8988T (cell line): ENCODE measurements at regions not wholly inside any gene's neighbourhood (a gene's known extent, or its start where the extent isn't known, plus 50 kb on each side); places are given as distances from the start of the nearest gene placed in this dataset.

ENCODE experiments used
- DNase-seq: peaks from one replicate; pipeline ENCODE4 v3.0.0; 2011

- DNase-seq, result no peak
Measured at GRCh38 chr2:144593803-144594202, 73.9 kb upstream of the ZEB2 start.

- DNase-seq, result no peak
Measured at GRCh38 chr2:144592500-144593256, 72.8 kb upstream of the ZEB2 start.

GRCh38 chr2:144587306-144587705, 67.4 kb upstream of the ZEB2 start:
- DNase-seq, result no peak

- no peak for DNase-seq
Measured at GRCh38 chr2:144586476-144586875, 66.6 kb upstream of the ZEB2 start.

GRCh38 chr2:144583741-144584453, 64.0 kb upstream of the ZEB2 start:
- no peak for DNase-seq

GRCh38 chr2:144583381-144583729, 63.4 kb upstream of the ZEB2 start:
- no peak for DNase-seq

GRCh38 chr2:144582651-144583380, 62.9 kb upstream of the ZEB2 start:
- no peak for DNase-seq

GRCh38 chr2:144580521-144581161, 60.7 kb upstream of the ZEB2 start:
- DNase-seq, result no peak

- no peak for DNase-seq
Measured at GRCh38 chr2:144579556-144579955, 59.6 kb upstream of the ZEB2 start.

- DNase-seq, result no peak
Measured at GRCh38 chr2:144578099-144578498, 58.2 kb upstream of the ZEB2 start.

GRCh38 chr2:144572977-144573376, 53.1 kb upstream of the ZEB2 start:
- DNase-seq, result no peak

- DNase-seq, result no peak
Measured at GRCh38 chr2:144571770-144572169, 51.9 kb upstream of the ZEB2 start.

- DNase-seq, result no peak
Measured at GRCh38 chr2:144570566-144570965, 50.6 kb upstream of the ZEB2 start.
